OCI-LY7 (cell line): ENCODE measurements at regions not wholly inside any gene's neighbourhood (a gene's known extent, or its start where the extent isn't known, plus 50 kb on each side); places are given as distances from the start of the nearest gene placed in this dataset.

ENCODE experiments used
- EZH2phosphoT487 ChIP-seq: fragments of 200-600 bp; sonication (generic); IDR thresholded peaks from 2 replicates; pipeline ENCODE4 v1.6.1; 2018; ENCODE audit warnings: low read depth, borderline replicate concordance, mild to moderate bottlenecking, mixed run types, antibody characterized with exemption, low read length, moderate library complexity, mixed read lengths
- TF ChIP-seq, protein P1 (sequence below): fragments of 200-600 bp; sonication (generic); conservative IDR thresholded peaks from 2 replicates; pipeline ENCODE4 v1.5.1; 2014; ENCODE audit warnings: mild to moderate bottlenecking, antibody characterized with exemption, low read length, moderate library complexity, mixed read lengths

- TF ChIP-seq, protein P1, sequence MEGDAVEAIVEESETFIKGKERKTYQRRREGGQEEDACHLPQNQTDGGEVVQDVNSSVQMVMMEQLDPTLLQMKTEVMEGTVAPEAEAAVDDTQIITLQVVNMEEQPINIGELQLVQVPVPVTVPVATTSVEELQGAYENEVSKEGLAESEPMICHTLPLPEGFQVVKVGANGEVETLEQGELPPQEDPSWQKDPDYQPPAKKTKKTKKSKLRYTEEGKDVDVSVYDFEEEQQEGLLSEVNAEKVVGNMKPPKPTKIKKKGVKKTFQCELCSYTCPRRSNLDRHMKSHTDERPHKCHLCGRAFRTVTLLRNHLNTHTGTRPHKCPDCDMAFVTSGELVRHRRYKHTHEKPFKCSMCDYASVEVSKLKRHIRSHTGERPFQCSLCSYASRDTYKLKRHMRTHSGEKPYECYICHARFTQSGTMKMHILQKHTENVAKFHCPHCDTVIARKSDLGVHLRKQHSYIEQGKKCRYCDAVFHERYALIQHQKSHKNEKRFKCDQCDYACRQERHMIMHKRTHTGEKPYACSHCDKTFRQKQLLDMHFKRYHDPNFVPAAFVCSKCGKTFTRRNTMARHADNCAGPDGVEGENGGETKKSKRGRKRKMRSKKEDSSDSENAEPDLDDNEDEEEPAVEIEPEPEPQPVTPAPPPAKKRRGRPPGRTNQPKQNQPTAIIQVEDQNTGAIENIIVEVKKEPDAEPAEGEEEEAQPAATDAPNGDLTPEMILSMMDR = no peak
- TF ChIP-seq EZH2phosphoT487 = no peak
Observed at GRCh38 chr13:50403311-50403710, 388.1 kb downstream of the KCNRG start.
